ENCODE measurements at regions not wholly inside any gene's neighbourhood (a gene's known extent, or its start where the extent isn't known, plus 50 kb on each side); places are given as distances from the start of the nearest gene placed in this dataset.
"Not testable (repeated sequence)": the region's sequence is repeated elsewhere in the genome, so short reads cannot be mapped to it uniquely, and the experiment has no call there.

GRCh38 chr4:106587558-106587957, 219.0 kb upstream of the GIMD1 start:
- no peak for DNase-seq

- no peak for DNase-seq
These were observed 217.4 kb upstream of the GIMD1 start for GRCh38 chr4:106585915-106586349.

GRCh38 chr4:106584337-106584989, 215.9 kb upstream of the GIMD1 start:
- DNase-seq = no peak

GRCh38 chr4:106583567-106583966, 215.0 kb upstream of the GIMD1 start:
- no peak for DNase-seq

- DNase-seq = no peak
These were observed 214.5 kb upstream of the GIMD1 start for GRCh38 chr4:106583108-106583507.

- no peak for DNase-seq
These were observed 213.5 kb upstream of the GIMD1 start for GRCh38 chr4:106582103-106582502.

GRCh38 chr4:106579236-106579635, 210.7 kb upstream of the GIMD1 start:
- DNase-seq = no peak

GRCh38 chr4:106569146-106570031, 200.8 kb upstream of the GIMD1 start:
- DNase-seq = no peak

- DNase-seq = no peak
These were observed 197.1 kb upstream of the GIMD1 start for GRCh38 chr4:106565727-106566126.

- DNase-seq = not testable (repeated sequence)
These were observed 195.1 kb upstream of the GIMD1 start for GRCh38 chr4:106563637-106564036.

- no peak for DNase-seq
These were observed 183.1 kb upstream of the GIMD1 start for GRCh38 chr4:106551724-106552123.

GRCh38 chr4:106548446-106549044, 180.0 kb upstream of the GIMD1 start:
- no peak for DNase-seq

- DNase-seq = no peak
These were observed 177.8 kb upstream of the GIMD1 start for GRCh38 chr4:106546370-106546769.

- DNase-seq = not testable (repeated sequence)
These were observed 174.0 kb upstream of the GIMD1 start for GRCh38 chr4:106542609-106543008.

- DNase-seq = no peak
These were observed 172.7 kb upstream of the GIMD1 start for GRCh38 chr4:106541253-106541652.

GRCh38 chr4:106530821-106531220, 162.2 kb upstream of the GIMD1 start:
- no peak for DNase-seq

- no peak for DNase-seq
These were observed 161.4 kb upstream of the GIMD1 start for GRCh38 chr4:106530024-106530361.

GRCh38 chr4:106529348-106530023, 160.9 kb upstream of the GIMD1 start:
- no peak for DNase-seq

- no peak for DNase-seq
These were observed 158.7 kb upstream of the GIMD1 start for GRCh38 chr4:106527316-106527715.

GRCh38 chr4:106525425-106525824, 156.8 kb upstream of the GIMD1 start:
- DNase-seq = not testable (repeated sequence)

- DNase-seq = not testable (repeated sequence)
These were observed 156.2 kb upstream of the GIMD1 start for GRCh38 chr4:106524772-106525171.

GRCh38 chr4:106522839-106523238, 154.3 kb upstream of the GIMD1 start:
- no peak for DNase-seq

GRCh38 chr4:106512706-106513105, 144.1 kb upstream of the GIMD1 start:
- DNase-seq = no peak

All from activated CD4-positive, alpha-beta T cell treated with anti-CD3 and anti-CD28 coated beads, Interleukin-2, amount 50 U/mL, for 48 hours (primary cell).